SK-MEL-5 (cell line): ENCODE measurements at regions not wholly inside any gene's neighbourhood (a gene's known extent, or its start where the extent isn't known, plus 50 kb on each side); places are given as distances from the start of the nearest gene placed in this dataset.
"Not testable (repeated sequence)": the region's sequence is repeated elsewhere in the genome, so short reads cannot be mapped to it uniquely, and the experiment has no call there.

Source experiments
- DNase-seq: peaks from one replicate; pipeline ENCODE4 v3.0.0-alpha.2; 2016; ENCODE audit warnings: low read depth, low spot score
- in situ Hi-C: cut with HindIII; loops from 2 replicates; pipeline ENCODE4 v1.10.0; 2016; ENCODE audit warnings: low sequenced_read_pairs, high pct_unique_total_duplicates, low pct_unique_long_range_greater_than_20kb

DNA sequence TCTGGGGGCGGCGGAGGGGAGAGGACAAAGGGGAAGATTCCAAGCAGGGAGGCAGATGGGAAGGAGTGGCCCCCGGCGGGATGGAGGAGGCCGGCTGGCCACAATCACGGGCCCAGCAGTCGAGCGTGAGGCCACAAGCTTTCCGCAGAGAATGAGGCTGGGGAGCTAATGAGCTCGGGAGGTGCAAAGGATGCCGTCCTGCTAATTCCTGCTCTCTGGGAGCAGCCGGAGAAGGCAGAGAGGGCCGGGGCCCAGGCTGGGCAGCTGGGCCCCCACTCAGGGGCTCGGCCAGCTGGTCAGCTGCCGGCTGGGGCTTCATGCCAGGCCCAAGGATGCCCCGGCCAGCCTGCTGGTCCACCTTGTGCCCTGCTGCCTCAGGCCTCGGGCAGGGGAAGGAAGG lies 98.1 kb upstream of the LHX5 start:
- DNase-seq = no peak
- in situ Hi-C loops = no loop called here

DNA sequence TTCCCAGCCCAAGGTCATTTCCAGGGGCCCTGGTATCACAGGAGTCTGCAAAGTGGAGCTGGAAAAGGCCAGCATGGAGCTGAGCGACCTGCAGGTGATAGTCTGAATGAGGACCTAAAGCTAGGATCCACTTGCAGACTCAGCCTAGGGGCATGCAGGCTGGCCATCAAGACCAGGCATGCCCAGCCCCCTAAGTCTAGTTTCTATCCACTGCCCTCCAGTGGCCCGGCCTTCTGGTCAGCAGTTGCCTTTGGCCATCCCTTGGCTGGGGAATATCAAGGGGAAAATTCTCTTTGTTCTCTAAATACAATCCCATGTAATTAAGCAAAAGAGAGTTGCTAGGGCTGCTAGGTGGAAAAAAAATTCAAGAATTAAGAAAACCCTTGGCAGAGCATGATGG lies 96.3 kb upstream of the LHX5 start:
- in situ Hi-C loops = no loop called here
- DNase-seq = no peak

DNA sequence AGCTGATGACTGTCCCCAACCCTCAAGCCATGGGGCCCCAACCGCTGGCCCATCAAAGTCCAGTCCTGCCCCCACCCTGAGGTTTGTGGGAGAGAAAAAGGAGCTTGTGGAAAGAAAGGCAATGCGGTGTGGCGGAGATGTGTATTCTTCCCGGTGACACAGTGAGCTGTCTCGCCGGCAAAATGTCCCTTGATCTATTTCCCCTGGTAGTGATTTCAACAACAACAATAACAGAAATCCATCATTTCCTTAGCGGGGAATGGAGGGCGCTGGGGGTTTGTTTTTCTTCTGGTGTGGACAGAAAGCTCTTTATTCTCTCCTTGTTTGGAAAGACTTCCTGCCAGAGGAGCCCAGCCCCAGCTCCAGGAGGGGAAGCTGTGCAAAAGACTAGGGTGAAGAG lies 93.7 kb upstream of the LHX5 start:
- DNase-seq = no peak
- in situ Hi-C loops = no loop called here

DNA sequence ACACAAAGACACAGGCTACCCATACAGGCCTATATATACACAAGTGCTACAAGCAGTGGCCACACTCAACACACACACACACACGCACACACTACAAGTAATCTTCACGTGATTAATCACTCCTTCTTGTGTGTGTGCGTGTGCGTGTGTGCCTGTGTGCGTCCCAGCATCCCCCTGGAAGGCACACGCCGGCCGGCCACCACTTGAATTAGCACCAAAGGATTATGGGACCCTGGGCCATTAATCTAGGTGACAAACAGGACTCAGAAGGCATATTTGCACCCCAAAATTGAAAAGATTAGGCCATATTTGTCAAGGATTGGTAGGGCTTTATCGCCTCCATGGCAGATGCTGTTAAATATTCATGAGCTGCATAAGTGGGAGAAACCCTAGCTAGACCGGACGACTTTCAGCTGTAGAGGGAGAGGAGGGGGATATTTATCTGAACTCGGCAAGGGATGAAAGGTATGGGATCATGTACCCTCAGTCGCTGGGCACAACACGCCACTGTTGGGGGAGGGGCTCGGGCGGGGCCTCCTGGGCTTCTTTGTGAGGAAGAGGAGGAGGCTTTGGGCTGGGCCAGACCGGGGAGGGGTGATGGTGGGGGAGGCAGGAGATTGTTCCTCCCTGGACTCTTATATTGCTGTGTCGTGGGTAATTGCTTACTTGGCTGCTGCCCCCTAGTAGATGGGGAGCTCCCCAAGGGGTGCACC lies 89.6 kb upstream of the LHX5 start:
- in situ Hi-C loops = no loop called here
- no peak for DNase-seq

DNA sequence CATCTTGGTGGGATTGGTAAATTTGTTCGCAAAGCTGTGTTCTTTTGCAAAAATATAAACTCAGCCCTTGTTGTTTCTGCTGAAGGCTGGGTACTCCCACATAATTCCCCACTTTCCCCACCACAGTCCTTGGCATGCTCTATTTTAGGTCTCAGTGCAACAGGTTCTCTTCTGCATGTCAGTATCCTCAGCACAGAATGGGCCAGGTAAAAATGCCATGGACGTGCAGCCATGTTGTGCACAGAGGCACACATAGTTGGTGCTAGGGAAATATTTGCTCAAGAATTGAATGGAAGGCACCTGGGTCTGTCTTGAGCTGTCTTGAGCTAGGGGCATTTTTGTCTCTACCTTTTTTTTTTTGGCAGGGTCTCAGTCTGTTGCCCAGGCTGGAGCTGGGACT lies 87.8 kb upstream of the LHX5 start:
- in situ Hi-C loops = no loop called here
- DNase-seq = no peak

DNA sequence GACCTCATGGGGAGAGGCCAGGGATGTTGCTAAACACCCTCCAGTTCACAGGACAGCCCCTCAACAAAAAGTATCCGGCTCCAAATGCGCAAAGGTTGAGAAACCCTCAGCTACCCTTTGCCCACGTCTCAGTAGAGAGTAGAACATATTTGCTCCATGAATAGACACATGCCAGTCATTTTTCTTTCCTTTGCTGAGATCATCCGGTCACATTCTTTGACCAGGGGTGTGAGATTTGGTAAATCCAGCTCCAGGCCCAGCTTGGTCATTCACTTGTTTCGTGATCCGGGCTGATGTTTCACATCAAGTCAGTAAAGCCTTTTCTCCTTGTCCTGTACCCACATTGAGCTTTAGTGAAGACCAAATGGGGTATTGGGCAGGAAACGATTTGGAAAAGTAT lies 83.6 kb upstream of the LHX5 start:
- no peak for DNase-seq
- in situ Hi-C loops = no loop called here

DNA sequence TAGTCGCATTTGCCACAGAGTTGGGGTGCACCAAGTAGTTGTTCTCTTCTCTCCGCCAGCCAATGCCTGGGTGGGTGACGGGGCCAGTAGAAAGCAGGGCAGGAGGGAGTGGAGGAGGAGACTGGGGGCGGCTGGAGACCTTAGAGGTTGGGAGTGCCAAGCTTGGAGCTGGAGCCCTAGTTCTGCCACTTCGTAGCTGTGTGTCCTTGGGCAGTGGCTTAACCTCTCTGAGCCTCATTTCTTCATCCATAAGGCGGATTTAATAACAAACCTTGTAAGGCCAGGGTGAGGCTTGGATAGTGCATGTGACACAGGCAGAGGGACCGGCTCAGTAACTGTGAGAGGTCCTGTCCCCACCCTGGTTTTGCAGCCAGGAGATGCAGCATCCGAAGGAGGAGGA lies 81.1 kb upstream of the LHX5 start:
- in situ Hi-C loops = no loop called here
- no peak for DNase-seq

DNA sequence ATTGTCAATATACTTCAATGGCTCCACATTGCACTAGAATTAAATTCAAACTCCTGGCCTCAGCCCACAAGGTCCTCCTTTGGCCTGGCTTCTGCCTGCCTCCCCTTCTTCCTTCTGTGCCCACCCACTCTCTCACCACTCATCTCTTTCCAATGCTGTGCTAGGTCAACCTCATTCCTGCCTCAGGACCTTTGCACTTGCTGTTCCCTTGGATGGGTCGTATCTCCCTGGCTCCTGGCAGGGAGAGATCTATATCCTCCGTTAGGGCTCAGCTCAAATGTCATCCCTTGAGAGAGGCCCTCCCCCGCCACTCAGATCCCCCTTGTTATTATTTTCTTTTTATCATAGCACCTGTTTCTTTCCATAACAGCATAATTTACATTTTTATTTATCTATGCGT lies 79.9 kb upstream of the LHX5 start:
- in situ Hi-C loops = no loop called here
- DNase-seq = no peak

DNA sequence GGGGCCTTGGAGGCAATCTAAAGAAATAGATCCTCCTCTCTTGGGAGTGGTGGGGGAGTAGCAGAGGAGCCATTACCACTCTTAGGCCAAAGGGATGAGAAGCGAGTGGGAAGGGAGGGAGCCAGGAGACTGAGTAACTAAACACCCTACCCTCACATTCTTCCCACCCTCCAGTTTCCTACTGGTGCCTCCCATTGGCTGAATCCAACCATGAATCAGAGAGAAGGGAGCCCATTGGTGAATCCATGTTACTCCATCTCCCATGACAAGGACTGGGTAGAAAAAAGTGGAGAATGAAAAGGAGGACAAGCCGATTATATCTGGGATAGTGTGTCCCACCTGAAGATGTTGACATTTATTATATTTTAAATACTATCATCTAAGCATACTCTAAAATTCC lies 76.8 kb upstream of the LHX5 start:
- in situ Hi-C loops = no loop called here
- DNase-seq = no peak

DNA sequence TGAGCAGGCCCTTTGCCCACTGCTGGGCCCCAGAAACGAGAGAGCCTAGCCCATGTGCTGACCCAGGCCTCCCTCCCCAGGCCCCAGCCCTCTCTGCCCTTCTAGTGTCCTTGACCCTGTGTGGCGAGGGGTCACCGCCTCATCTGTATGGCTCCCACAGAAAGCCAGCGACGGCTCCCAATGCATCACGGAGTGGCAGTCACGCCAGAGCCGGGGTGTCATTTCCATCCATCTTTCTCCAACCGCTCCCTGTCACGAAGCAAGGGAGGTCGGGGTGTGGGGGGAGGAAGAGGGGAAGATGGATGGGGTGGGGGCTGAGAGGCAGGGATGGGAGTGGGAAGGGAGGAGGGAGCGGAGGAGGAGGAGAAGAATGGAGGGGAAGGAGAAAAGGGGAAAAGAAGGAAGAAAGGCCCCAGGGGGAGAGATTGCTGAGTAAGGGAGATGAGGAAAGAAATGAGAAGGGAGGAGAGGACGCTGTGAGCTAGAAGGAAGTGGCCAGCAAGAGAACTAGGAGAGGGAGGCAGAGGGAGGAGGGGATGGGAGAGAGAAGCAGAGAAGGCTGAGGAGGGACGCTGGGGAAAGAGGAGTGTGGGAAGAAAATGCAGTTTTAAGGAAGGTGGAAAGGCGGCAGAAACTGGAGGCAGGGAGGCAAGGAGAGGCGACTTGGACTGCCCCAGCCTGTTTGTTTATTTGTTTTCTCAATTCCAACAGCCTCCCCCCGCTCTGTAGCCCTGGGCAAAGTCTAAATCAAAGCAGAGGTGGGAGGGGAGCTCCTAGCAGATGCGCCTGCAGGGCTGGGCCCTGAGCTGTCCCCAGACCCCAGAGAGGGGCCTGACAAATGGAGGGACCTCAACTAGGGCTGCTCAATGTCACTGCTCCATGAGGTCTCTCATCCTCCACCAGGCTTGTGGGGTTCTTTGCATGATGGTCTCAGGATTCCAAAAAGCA lies 75.5 kb upstream of the LHX5 start:
- DNase-seq = no peak
- in situ Hi-C loops = no loop called here

DNA sequence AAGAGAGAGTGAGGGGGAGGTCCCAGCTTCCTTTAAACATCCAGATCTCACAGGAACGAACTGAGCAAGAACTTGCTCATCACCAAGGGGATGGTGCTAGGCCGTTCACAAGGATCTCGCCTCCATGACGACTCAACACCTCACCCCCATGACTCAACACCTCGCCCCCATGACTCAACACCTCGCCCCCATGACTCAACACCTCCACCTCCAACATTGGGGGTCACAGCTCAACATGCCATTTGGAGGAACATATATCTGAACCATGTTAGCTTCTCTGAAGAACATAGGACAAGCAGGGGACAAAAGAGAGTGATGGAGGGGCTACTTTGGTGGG lies 66.0 kb upstream of the LHX5 start:
- no peak for DNase-seq

DNA sequence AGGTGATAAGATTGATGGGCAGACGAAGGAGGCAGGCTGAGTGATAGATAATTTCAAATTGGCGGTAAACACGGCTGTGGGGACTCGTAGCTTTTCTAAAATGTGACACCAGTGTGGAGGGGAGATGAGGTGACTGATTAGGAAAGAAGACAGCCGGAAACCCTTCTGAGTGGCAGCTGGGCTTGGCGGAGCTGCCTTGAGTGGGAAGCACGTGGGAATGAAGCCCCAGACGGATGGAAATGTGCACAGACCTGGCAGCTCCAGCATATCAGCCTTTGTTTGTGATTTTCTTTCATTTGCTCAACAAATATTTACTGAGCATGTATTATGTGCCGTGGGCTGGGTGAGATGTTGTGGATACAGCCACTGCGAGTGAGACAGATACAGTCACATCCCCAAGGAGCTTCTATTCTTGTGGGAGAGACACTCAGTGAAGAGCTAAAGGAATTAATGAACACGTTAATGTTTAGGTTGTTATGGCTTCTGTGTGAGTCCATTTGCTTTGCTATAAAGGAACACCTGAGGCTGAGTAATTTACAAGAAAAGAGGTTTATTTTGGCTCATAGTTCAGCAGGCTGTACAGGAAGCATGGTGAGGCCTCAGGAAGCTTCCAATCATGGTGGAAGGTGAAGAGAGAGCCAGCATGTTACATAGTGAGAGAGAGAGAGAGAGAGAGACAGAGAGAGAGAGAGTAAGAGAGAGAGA lies 65.5 kb upstream of the LHX5 start:
- in situ Hi-C loops = no loop called here
- no peak for DNase-seq

More for the DNA sequence above, 66.0 kb upstream of the LHX5 start:
- in situ Hi-C loops = no loop called here

DNA sequence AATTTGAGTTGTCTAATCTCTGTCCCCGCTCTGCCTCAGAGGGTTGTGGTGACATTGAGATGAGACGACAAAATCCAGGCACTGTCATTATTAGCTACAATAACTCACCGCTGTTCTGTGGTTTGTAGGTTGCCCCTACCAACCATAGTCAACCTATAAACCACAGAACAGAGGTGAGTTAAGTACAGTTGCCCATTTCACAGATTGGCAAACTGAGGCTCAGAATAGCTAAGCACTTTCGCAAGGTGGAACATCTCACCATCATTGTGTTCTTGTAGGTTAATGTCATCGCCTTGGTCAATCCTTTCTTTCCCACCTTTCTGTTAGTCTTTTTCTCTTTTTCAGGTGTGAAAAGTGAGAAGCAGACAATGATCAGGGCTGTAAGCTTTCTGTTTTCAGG lies 63.4 kb upstream of the LHX5 start:
- in situ Hi-C loops = no loop called here
- DNase-seq = no peak

DNA sequence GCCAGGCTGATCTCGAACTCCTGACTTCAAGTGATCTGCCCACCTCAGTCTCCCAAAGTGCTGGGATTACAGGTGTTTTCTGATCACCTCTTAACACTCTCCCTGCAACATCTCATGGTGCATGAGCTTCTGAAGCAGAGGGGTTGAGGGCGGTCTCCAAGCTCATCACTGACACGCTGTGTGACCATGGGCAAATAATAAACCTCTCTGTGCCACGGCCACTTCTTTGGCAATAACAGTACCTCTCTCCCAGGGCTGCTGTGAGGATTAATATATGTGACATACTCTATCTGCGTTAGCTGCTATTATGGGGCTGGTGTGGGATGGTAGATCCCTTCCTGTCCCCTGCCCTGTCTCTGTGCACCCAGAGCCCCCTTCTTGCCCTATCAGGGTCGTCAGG lies 62.9 kb upstream of the LHX5 start:
- no peak for DNase-seq
- in situ Hi-C loops = no loop called here

DNA sequence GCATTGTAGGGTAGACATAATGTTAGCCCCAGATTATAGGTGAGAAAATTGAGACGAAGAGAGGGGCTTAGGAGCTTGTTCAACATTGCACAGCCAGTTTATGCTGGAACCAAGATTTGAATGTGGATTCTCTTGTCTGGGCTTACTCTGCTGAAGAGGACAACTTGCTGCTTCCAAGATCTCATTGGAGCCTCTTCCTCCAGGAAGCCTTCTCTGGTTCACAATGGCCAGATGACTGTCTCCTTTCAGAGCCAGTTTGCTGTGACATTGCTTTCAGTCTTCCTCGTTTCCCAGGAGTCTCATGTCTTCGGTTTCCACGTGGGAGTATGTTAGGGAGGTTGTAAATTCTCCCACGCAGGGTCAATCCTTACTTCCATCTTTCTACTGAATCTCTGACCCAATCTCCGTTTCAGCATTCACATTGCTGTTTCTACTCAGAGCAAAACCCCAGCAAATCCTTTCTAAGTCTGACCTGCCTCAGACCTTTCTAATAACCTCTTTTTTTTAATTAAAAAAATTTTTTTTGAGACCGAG lies 62.2 kb upstream of the LHX5 start:
- DNase-seq = no peak
- in situ Hi-C loops = no loop called here

DNA sequence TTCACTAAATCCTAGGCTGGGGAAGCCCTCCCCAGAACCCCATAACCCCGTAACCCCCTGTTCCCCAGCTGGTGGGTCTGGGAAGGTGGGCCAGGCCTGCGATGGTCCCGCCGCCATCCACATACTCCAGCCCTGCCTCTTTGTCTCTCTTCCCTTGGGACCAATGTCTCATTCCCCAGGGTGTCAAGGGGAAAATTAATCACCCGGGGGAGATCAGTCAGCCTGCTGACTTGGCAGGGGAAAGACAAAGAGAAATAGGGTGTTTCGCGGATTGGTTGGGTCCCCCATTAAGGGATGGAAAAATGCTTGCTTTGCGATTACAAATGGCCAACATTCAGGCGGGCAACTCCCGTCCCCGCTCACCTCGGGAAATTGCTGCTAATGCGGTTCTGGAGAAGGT lies 60.6 kb upstream of the LHX5 start:
- in situ Hi-C loops = no loop called here
- no peak for DNase-seq

DNA sequence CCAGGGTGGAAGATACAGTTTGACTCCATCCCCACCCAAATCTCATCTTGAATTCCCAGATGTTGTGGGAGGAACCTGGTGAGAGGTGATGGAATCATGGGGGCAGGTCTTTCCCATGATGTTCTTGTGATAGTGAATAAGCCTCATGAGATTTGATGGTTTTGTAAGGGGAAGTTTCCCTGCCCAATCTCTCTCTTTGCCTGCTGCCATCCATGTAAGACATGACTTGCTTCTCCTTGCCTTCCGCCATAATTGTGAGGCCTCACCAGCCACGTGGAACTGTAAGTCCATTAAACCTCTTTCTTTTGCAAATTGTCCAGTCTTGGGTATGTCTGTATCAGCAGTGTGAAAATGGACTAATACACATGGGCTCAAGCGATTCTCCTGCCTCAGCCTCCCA lies 59.4 kb upstream of the LHX5 start:
- in situ Hi-C loops, DNase-seq: not testable (repeated sequence)

DNA sequence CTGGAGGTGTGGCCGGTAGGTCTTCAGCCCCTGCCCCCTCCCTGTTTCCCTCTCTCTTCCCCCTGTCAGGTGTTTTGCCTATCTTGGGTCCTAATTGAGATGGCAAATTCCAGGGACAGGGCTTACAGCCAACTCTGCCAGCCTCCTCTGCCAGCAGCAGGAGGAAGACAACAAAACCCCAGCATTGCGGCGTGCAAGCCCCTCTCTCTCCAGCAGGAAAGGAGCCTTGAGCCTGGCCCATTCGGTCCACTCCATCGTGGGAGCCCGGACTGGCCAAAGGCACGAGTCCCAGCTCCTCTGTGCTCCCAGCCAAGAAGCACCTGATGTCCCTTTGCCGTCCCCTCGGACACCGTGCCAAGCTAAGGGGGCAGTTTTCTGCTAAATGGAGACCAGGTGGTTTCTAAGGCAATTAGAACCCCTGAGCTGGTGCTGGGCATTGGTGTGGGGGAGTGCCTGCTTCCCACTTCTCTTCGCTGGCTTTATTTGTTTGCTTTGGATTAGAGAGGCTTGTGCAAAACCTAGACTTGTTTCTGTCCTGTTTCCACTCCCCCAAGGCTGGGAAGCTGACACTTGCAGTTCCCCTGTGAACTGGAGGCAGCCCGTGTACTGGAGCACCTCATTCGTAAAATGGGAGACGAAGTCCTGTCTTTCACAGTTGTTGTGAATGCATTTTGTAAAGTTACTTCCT lies 57.1 kb upstream of the LHX5 start:
- no peak for DNase-seq
- in situ Hi-C loops = no loop called here
